ENCODE measurements at regions not wholly inside any gene's neighbourhood (a gene's known extent, or its start where the extent isn't known, plus 50 kb on each side); places are given as distances from the start of the nearest gene placed in this dataset.

GRCh38 chr2:4130651-4131050, 427.3 kb downstream of the DCDC2C start:
- FAIRE-seq (no peak), DNase-seq (ENCODE audit: insufficient read length, low spot score) (no peak)

GRCh38 chr2:4134551-4135550, 431.5 kb downstream of the DCDC2C start:
- DNase-seq (ENCODE audit: insufficient read length, low spot score) (no peak), FAIRE-seq (no peak)

- no peak for DNase-seq (ENCODE audit: insufficient read length, low spot score)
- no peak for FAIRE-seq
Observed at GRCh38 chr2:4135765-4136164, 432.4 kb downstream of the DCDC2C start.

GRCh38 chr2:4139316-4139715, 435.9 kb downstream of the DCDC2C start:
- DNase-seq (ENCODE audit: insufficient read length, low spot score) (no peak), FAIRE-seq (no peak)

- DNase-seq (ENCODE audit: insufficient read length, low spot score) (no peak), FAIRE-seq (no peak)
Observed at GRCh38 chr2:4139731-4140130, 436.4 kb downstream of the DCDC2C start.

GRCh38 chr2:4140281-4140970, 437.1 kb downstream of the DCDC2C start:
- FAIRE-seq (no peak), DNase-seq (ENCODE audit: insufficient read length, low spot score) (no peak)

GRCh38 chr2:4144731-4145130, 441.4 kb downstream of the DCDC2C start:
- FAIRE-seq (no peak), DNase-seq (ENCODE audit: insufficient read length, low spot score) (no peak)

- no peak for FAIRE-seq
- DNase-seq (ENCODE audit: insufficient read length, low spot score), result no peak
Observed at GRCh38 chr2:4151521-4151920, 448.1 kb downstream of the DCDC2C start.

- FAIRE-seq (no peak), DNase-seq (ENCODE audit: insufficient read length, low spot score) (no peak)
Observed at GRCh38 chr2:4152051-4152450, 448.7 kb downstream of the DCDC2C start.

- no peak for DNase-seq (ENCODE audit: insufficient read length, low spot score)
- no peak for FAIRE-seq
Observed at GRCh38 chr2:4168834-4169233, 465.5 kb downstream of the DCDC2C start.

- FAIRE-seq, result no peak
- no peak for DNase-seq (ENCODE audit: insufficient read length, low spot score)
Observed at GRCh38 chr2:4174796-4175195, 471.4 kb downstream of the DCDC2C start.

GRCh38 chr2:4175343-4175742, 472.0 kb downstream of the DCDC2C start:
- no peak for FAIRE-seq
- no peak for DNase-seq (ENCODE audit: insufficient read length, low spot score)

- no peak for FAIRE-seq
- no peak for DNase-seq (ENCODE audit: insufficient read length, low spot score)
Observed at GRCh38 chr2:4180631-4181030, 477.3 kb downstream of the DCDC2C start.

- DNase-seq (ENCODE audit: insufficient read length, low spot score) (no peak), FAIRE-seq (no peak)
Observed at GRCh38 chr2:4181062-4181461, 477.7 kb downstream of the DCDC2C start.

- FAIRE-seq (no peak), DNase-seq (ENCODE audit: insufficient read length, low spot score) (no peak)
Observed at GRCh38 chr2:4188561-4188960, 485.2 kb downstream of the DCDC2C start.

GRCh38 chr2:4190548-4190947, 487.2 kb downstream of the DCDC2C start:
- FAIRE-seq (no peak), DNase-seq (ENCODE audit: insufficient read length, low spot score) (no peak)

- DNase-seq (ENCODE audit: insufficient read length, low spot score) (no peak), FAIRE-seq (no peak)
Observed at GRCh38 chr2:4192119-4192518, 488.7 kb downstream of the DCDC2C start.

GRCh38 chr2:4214444-4215205, 511.2 kb downstream of the DCDC2C start:
- no peak for DNase-seq (ENCODE audit: insufficient read length, low spot score)
- FAIRE-seq, result no peak

GRCh38 chr2:4217737-4218136, 514.4 kb downstream of the DCDC2C start:
- FAIRE-seq, result no peak
- DNase-seq (ENCODE audit: insufficient read length, low spot score), result no peak

- FAIRE-seq (no peak), DNase-seq (ENCODE audit: insufficient read length, low spot score) (no peak)
Observed at GRCh38 chr2:4219101-4219500, 515.7 kb downstream of the DCDC2C start.

GRCh38 chr2:4219571-4219970, 516.2 kb downstream of the DCDC2C start:
- DNase-seq (ENCODE audit: insufficient read length, low spot score) (no peak), FAIRE-seq (no peak)
